HCT116 (cell line): ENCODE measurements at regions not wholly inside any gene's neighbourhood (a gene's known extent, or its start where the extent isn't known, plus 50 kb on each side); places are given as distances from the start of the nearest gene placed in this dataset.

ENCODE experiments used
- ATAC-seq: fragments of 200-7000 bp; cut with Tn5 transposase; 2 replicates; pipeline ENCODE4 v1.9.1; 2020; ENCODE audit warnings: mild to moderate bottlenecking, moderate library complexity
- BruUV-seq: library from RNA; stranded (reverse); fragments of 400-500 nt; replicated peaks from 2 replicates; lab custom pipeline; 2021; lab: Mats Ljungman, UMichigan
- CTCF ChIA-PET: fragments of 300-600 bp; sonication (Branson Sonifier 250); formaldehyde crosslinking; loops from one replicate; lab custom pipeline; 2021; ENCODE audit warnings: antibody characterized with exemption; lab: Charles Lee
- POLR2A ChIA-PET: fragments of 300-600, 350-600 bp; sonication (Branson Sonifier 250); formaldehyde crosslinking; loops from one replicate; lab custom pipeline; 2021; ENCODE audit warnings: antibody characterized with exemption; lab: Charles Lee
- RAD21 ChIA-PET, 2 experiments: fragments of 300-600 bp; sonication (Branson Sonifier 250); formaldehyde crosslinking; loops; one replicate each; lab custom pipeline; 2023; ENCODE audit warnings: low total read pairs in 2 of 2; ENCODE audit not compliant: uncharacterized antibody in 2 of 2, unreplicated experiment in 2 of 2, low non-redundant PET in 1 of 2; lab: Charles Lee
- DNase-seq: peaks from one replicate; pipeline ENCODE4 v3.0.0-alpha.2; 2010; ENCODE audit warnings: low read depth, low spot score
- H2AFZ ChIP-seq: fragments of 200-600 bp; shearing (Covaris generic), sonication (generic); 2 replicates; pipeline ENCODE4 v1.6.1; 2017; ENCODE audit warnings: low read depth, mixed run types, mixed read lengths, antibody characterized with exemption, low read length; ENCODE audit not compliant: poor library complexity, severe bottlenecking
- H3K27ac ChIP-seq: 2 replicates; pipeline ENCODE4 v1.5.1; 2012; ENCODE audit warnings: low read depth, low read length
- H3K27me3 ChIP-seq: fragments of 200-600 bp; sonication (generic); 2 replicates; pipeline ENCODE4 v1.6.1; 2016; ENCODE audit warnings: mixed run types, low read length, mixed read lengths; ENCODE audit not compliant: insufficient read depth
- H3K36me3 ChIP-seq, 2 experiments: fragments of 200-500 bp in 1 of 2; fragments of 200-600 bp in 1 of 2; sonication (Bioruptor generic) in 1 of 2; sonication (generic) in 1 of 2; 2 replicates each; pipeline versions ENCODE4 v1.5.1 to v1.6.1; 2014 to 2016; ENCODE audit warnings: low read length in 2 of 2, inconsistent platforms in 1 of 2, mixed read lengths in 1 of 2, mixed run types in 1 of 2; ENCODE audit not compliant: insufficient read depth in 2 of 2, control insufficient read depth in 1 of 2
- H3K4me1 ChIP-seq, 2 experiments: fragments of 200-600 bp in 1 of 2; sonication (generic) in 1 of 2; 2 replicates each; pipeline versions ENCODE4 v1.5.1 to v1.6.1; 2012 to 2017; ENCODE audit warnings: low read length in 2 of 2, inconsistent platforms in 1 of 2, mild to moderate bottlenecking in 1 of 2, mixed read lengths in 1 of 2, mixed run types in 1 of 2, moderate library complexity in 1 of 2; ENCODE audit not compliant: insufficient read depth in 2 of 2, control insufficient read depth in 1 of 2
- H3K4me2 ChIP-seq: fragments of 200-600 bp; sonication (generic); 2 replicates; pipeline ENCODE4 v1.6.1; 2017; ENCODE audit warnings: mixed run types, low read length, mixed read lengths
- H3K4me3 ChIP-seq, 2 experiments: fragments of 200-600 bp in 1 of 2; sonication (generic) in 1 of 2; replicated peaks in 1 of 2; 2 replicates each; pipeline ENCODE4 v1.5.1; 2011 to 2016; ENCODE audit warnings: low read length in 2 of 2, control low read depth in 1 of 2, low read depth in 1 of 2, mild to moderate bottlenecking in 1 of 2, mixed read lengths in 1 of 2, mixed run types in 1 of 2
- H3K79me2 ChIP-seq: fragments of 200-600 bp; sonication (generic); 2 replicates; pipeline ENCODE4 v1.6.1; 2017; ENCODE audit warnings: mild to moderate bottlenecking, mixed run types, low read length, moderate library complexity, mixed read lengths; ENCODE audit not compliant: insufficient read depth
- H3K9ac ChIP-seq: fragments of 200-600 bp; sonication (generic); 2 replicates; pipeline ENCODE4 v1.6.1; 2016; ENCODE audit warnings: low read length, mixed read lengths
- H3K9me2 ChIP-seq: fragments of 200-600 bp; sonication (generic), shearing (Covaris generic); 2 replicates; pipeline ENCODE4 v1.6.1; 2017; ENCODE audit warnings: mixed run types, mild to moderate bottlenecking, moderate library complexity; ENCODE audit not compliant: insufficient read depth
- H3K9me3 ChIP-seq, 2 experiments: fragments of 200-500 bp in 1 of 2; fragments of 200-600 bp in 1 of 2; sonication (Bioruptor generic) in 1 of 2; sonication (generic) in 1 of 2; 2 replicates each; pipeline ENCODE4 v1.6.1; 2014 to 2017; ENCODE audit warnings: low read length in 2 of 2, mixed read lengths in 2 of 2, inconsistent platforms in 1 of 2, low read depth in 1 of 2, mild to moderate bottlenecking in 1 of 2, mixed run types in 1 of 2, moderate library complexity in 1 of 2; ENCODE audit not compliant: control insufficient read depth in 1 of 2, insufficient read depth in 1 of 2
- H4K20me1 ChIP-seq: fragments of 200-600 bp; sonication (generic), shearing (Covaris generic); 2 replicates; pipeline ENCODE4 v1.6.1; 2017; ENCODE audit warnings: mixed run types, mild to moderate bottlenecking, moderate library complexity; ENCODE audit not compliant: insufficient read depth
- CEBPB ChIP-seq: IDR thresholded peaks from 2 replicates; pipeline ENCODE4 v1.6.1; 2012; ENCODE audit warnings: low read depth
- CTCF ChIP-seq, 3 experiments: fragments of 200-600 bp in 1 of 3; sonication (generic) in 1 of 3; IDR thresholded peaks in 2 of 3; conservative IDR thresholded peaks in 1 of 3; 2 replicates each; pipeline ENCODE4 v1.5.1; 2012 to 2017; ENCODE audit warnings: low read depth in 2 of 3, low read length in 2 of 3, antibody characterized with exemption in 1 of 3, borderline replicate concordance in 1 of 3, control low read depth in 1 of 3, mild to moderate bottlenecking in 1 of 3, mixed read lengths in 1 of 3, mixed run types in 1 of 3, moderate library complexity in 1 of 3; ENCODE audit not compliant: insufficient read depth in 1 of 3
- ELF1 ChIP-seq: IDR thresholded peaks from 2 replicates; pipeline ENCODE4 v1.6.1; 2012; ENCODE audit warnings: low read depth, borderline replicate concordance
- EZH2 ChIP-seq: fragments of 200-600 bp; sonication (generic); IDR thresholded peaks from 2 replicates; pipeline ENCODE4 v1.6.1; 2017; ENCODE audit warnings: antibody characterized with exemption, mixed run types
- EZH2phosphoT487 ChIP-seq: fragments of 200-600 bp; IDR thresholded peaks from 2 replicates; pipeline ENCODE4 v1.6.1; 2018; ENCODE audit warnings: antibody characterized with exemption, borderline replicate concordance
- MAX ChIP-seq: IDR thresholded peaks from 2 replicates; pipeline ENCODE4 v1.6.1; 2012
- POLR2AphosphoS5 ChIP-seq: IDR thresholded peaks from 2 replicates; pipeline ENCODE4 v1.6.1; 2011; ENCODE audit warnings: mild to moderate bottlenecking, low read depth, low read length, moderate library complexity
- SP1 ChIP-seq: IDR thresholded peaks from 2 replicates; pipeline ENCODE4 v1.6.1; 2012; ENCODE audit warnings: low read depth
- SRF ChIP-seq: IDR thresholded peaks from 2 replicates; pipeline ENCODE4 v1.6.1; 2012; ENCODE audit warnings: low read depth
- TCF7L2 ChIP-seq: IDR thresholded peaks from 2 replicates; pipeline ENCODE4 v1.7.0; 2011; ENCODE audit warnings: borderline replicate concordance, inconsistent platforms; ENCODE audit not compliant: insufficient read depth, insufficient read length; ENCODE audit errors: extremely low read depth
- YY1 ChIP-seq: IDR thresholded peaks from 2 replicates; pipeline ENCODE4 v1.6.1; 2011; ENCODE audit warnings: low read length, low read depth, moderate library complexity, mild to moderate bottlenecking; ENCODE audit not compliant: insufficient replicate concordance; ENCODE audit errors: extremely low read depth
- ZFX ChIP-seq: fragments of 450-650 bp; IDR thresholded peaks from 2 replicates; pipeline ENCODE4 v1.6.1; 2017
- ZNF274 ChIP-seq: fragments of 200-500 bp; sonication (Bioruptor generic); IDR thresholded peaks from 2 replicates; pipeline ENCODE4 v1.6.1; 2014; ENCODE audit warnings: mild to moderate bottlenecking, low read depth, low read length, inconsistent platforms
- intact Hi-C: fragments of 100-400 bp; cut with micrococcal nuclease; formaldehyde crosslinking; loops from 2 replicates; pipeline ENCODE4 v1.10.0; 2022
- TF ChIP-seq, protein P1 (sequence below): IDR thresholded peaks from 2 replicates; pipeline ENCODE4 v1.6.1; 2012; ENCODE audit warnings: low read depth

DNA sequence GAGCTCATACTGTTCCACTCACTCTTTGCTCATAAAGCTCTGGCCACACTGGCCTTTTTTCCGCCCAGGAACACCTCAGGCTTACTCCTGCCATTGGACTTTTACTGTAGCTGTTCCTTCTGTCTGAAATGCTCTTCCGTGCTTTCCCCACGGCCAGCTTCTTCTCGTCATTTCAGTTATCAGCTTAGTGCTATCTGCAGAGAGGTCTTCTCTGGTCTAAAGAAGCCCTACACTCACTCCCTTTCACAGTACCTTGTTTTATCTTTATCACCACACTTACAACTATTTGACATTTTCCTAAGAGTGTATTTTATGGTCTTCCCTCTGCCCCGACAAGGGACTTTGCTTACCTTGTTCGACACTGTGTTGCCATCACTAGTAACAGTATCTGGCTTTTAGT is 388.1 kb upstream of the SPRED2 start:
- ChIA-PET POLR2A (no interaction called here), CTCF (no interaction called here), RAD21 (no interaction called here)
- H4K20me1 ChIP-seq = no peaks in the 10 kb centered on the region
- no TSS peak for BruUV-seq
- H3K27ac ChIP-seq = no peak overlapping the region
- no peak overlapping the region for H3K4me2 ChIP-seq
- ATAC-seq = no peak
- no peak overlapping the region for H3K4me3 ChIP-seq
- no peak for TF ChIP-seq EZH2phosphoT487
- no peak for TF ChIP-seq CEBPB
- no peak for TF ChIP-seq ELF1
- TF ChIP-seq SRF = no peak
- no peak for TF ChIP-seq EZH2
- TF ChIP-seq CTCF (IDR thresholded peaks at IDR 0.05 in 2 of 3, conservative IDR thresholded peaks at IDR 0.05 in 1 of 3; ENCODE audit: borderline replicate concordance in 1 of 3, insufficient read depth in 1 of 3, low read depth in 2 of 3, low read length in 2 of 3) = no peak
- TF ChIP-seq TCF7L2 = no peak
- TF ChIP-seq ZNF274 = no peak
- no peak for TF ChIP-seq SP1
- no peak for TF ChIP-seq POLR2AphosphoS5
- TF ChIP-seq MAX = no peak
- no peak for TF ChIP-seq ZFX
- TF ChIP-seq YY1 = no peak
- TF ChIP-seq, protein P1, sequence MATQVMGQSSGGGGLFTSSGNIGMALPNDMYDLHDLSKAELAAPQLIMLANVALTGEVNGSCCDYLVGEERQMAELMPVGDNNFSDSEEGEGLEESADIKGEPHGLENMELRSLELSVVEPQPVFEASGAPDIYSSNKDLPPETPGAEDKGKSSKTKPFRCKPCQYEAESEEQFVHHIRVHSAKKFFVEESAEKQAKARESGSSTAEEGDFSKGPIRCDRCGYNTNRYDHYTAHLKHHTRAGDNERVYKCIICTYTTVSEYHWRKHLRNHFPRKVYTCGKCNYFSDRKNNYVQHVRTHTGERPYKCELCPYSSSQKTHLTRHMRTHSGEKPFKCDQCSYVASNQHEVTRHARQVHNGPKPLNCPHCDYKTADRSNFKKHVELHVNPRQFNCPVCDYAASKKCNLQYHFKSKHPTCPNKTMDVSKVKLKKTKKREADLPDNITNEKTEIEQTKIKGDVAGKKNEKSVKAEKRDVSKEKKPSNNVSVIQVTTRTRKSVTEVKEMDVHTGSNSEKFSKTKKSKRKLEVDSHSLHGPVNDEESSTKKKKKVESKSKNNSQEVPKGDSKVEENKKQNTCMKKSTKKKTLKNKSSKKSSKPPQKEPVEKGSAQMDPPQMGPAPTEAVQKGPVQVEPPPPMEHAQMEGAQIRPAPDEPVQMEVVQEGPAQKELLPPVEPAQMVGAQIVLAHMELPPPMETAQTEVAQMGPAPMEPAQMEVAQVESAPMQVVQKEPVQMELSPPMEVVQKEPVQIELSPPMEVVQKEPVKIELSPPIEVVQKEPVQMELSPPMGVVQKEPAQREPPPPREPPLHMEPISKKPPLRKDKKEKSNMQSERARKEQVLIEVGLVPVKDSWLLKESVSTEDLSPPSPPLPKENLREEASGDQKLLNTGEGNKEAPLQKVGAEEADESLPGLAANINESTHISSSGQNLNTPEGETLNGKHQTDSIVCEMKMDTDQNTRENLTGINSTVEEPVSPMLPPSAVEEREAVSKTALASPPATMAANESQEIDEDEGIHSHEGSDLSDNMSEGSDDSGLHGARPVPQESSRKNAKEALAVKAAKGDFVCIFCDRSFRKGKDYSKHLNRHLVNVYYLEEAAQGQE = no peak
- DNase-seq = no peak
- H3K79me2 ChIP-seq = no peaks in the 10 kb centered on the region
- no peak overlapping the region for H2AFZ ChIP-seq
- peaks cover 43% of the 10 kb centered on the region for H3K27me3 ChIP-seq
- H3K9ac ChIP-seq = no peak overlapping the region
- no peaks in the 10 kb centered on the region for H3K9me2 ChIP-seq
- no peaks in the 10 kb centered on the region for H3K9me3 ChIP-seq
- no peaks in the 10 kb centered on the region for H3K4me1 ChIP-seq
- no peaks in the 10 kb centered on the region for H3K36me3 ChIP-seq
- intact Hi-C loops = no loop called here
